Activated B cell treated with CpG ODN at 0.5 μM for 24 hours (primary cell): ENCODE measurements at regions not wholly inside any gene's neighbourhood (a gene's known extent, or its start where the extent isn't known, plus 50 kb on each side); places are given as distances from the start of the nearest gene placed in this dataset.

Experiments
- ATAC-seq: fragments of 200-7000 bp; cut with Tn5 transposase; one replicate; pipeline ENCODE4 v1.10.0; 2021; ENCODE audit warnings: low read depth, mild to moderate bottlenecking, moderate library complexity
- CTCF ChIA-PET: fragments of 350-600 bp; sonication (Branson Sonifier 250); formaldehyde crosslinking; loops from one replicate; lab custom pipeline; 2021; ENCODE audit warnings: antibody characterized with exemption; lab: Charles Lee
- POLR2A ChIA-PET: fragments of 350-600 bp; sonication (Branson Sonifier 250); formaldehyde crosslinking; loops from one replicate; lab custom pipeline; 2021; ENCODE audit warnings: antibody characterized with exemption; lab: Charles Lee
- DNase-seq: peaks from one replicate; pipeline ENCODE4 v3.0.0; 2022
- H3K27ac Mint-ChIP-seq: one replicate; pipeline ENCODE4 v1.8.0; 2020; ENCODE audit warnings: mixed read lengths
- H3K27me3 Mint-ChIP-seq: one replicate; pipeline ENCODE4 v1.8.0; 2021; ENCODE audit warnings: mixed read lengths
- H3K36me3 Mint-ChIP-seq: one replicate; pipeline ENCODE4 v1.8.0; 2021; ENCODE audit warnings: low read depth, mixed read lengths
- H3K4me1 Mint-ChIP-seq: one replicate; pipeline ENCODE4 v1.8.0; 2021; ENCODE audit warnings: mixed read lengths
- H3K4me3 Mint-ChIP-seq: one replicate; pipeline ENCODE4 v1.8.0; 2020; ENCODE audit warnings: mild to moderate bottlenecking, mixed read lengths
- H3K9me3 Mint-ChIP-seq: one replicate; pipeline ENCODE4 v1.8.0; 2020; ENCODE audit warnings: mixed read lengths
- CTCF ChIP-seq: fragments of 200-600 bp; IDR thresholded peaks from one replicate; pipeline ENCODE4 v1.8.0; 2022; ENCODE audit warnings: antibody characterized with exemption, mild to moderate bottlenecking
- intact Hi-C: fragments of 100-400 bp; cut with micrococcal nuclease; formaldehyde crosslinking; loops from one replicate; pipeline ENCODE4 v1.15.1; 2024

GRCh38 chr11:69982690-69983570, 95.2 kb upstream of the ANO1 start:
- Mint-ChIP-seq H3K4me3 (no peak overlapping the region), H3K27me3 (peaks cover 42% of the 10 kb centered on the region), H3K4me1 (peaks cover 10% of the 10 kb centered on the region), H3K36me3 (no peaks in the 10 kb centered on the region), H3K9me3 (no peaks in the 10 kb centered on the region), H3K27ac (no peak overlapping the region)
- CTCF ChIA-PET: no interaction called here
- no peak for DNase-seq
- intact Hi-C loops: no loop called here
- TF ChIP-seq CTCF: no peak
- POLR2A ChIA-PET: no interaction called here
- no peak for ATAC-seq

- H3K4me3 Mint-ChIP-seq: no peak overlapping the region
- ChIA-PET POLR2A (no interaction called here), CTCF (no interaction called here)
- intact Hi-C loops: no loop called here
- H3K27ac Mint-ChIP-seq: no peak overlapping the region
- DNase-seq (no peak), ATAC-seq (no peak)
- H3K4me1 Mint-ChIP-seq: peaks cover 10% of the 10 kb centered on the region
- H3K9me3 Mint-ChIP-seq: no peaks in the 10 kb centered on the region
- H3K36me3 Mint-ChIP-seq: no peaks in the 10 kb centered on the region
- H3K27me3 Mint-ChIP-seq: peaks cover 48% of the 10 kb centered on the region
- no peak for TF ChIP-seq CTCF
These were observed 94.6 kb upstream of the ANO1 start for GRCh38 chr11:69983571-69983877.

GRCh38 chr11:69983897-69984438, 94.1 kb upstream of the ANO1 start:
- intact Hi-C loops: no loop called here
- ChIA-PET POLR2A (no interaction called here), CTCF (no interaction called here)
- H3K9me3 Mint-ChIP-seq: no peaks in the 10 kb centered on the region
- no peak for TF ChIP-seq CTCF
- ATAC-seq: no peak
- H3K4me1 Mint-ChIP-seq: peaks cover 10% of the 10 kb centered on the region
- no peak for DNase-seq
- no peaks in the 10 kb centered on the region for H3K36me3 Mint-ChIP-seq
- H3K27me3 Mint-ChIP-seq: peaks cover 52% of the 10 kb centered on the region
- H3K27ac Mint-ChIP-seq: no peak overlapping the region
- H3K4me3 Mint-ChIP-seq: no peak overlapping the region

- no peak overlapping the region for H3K4me3 Mint-ChIP-seq
- H3K27me3 Mint-ChIP-seq: peaks cover 55% of the 10 kb centered on the region
- ATAC-seq (no peak), DNase-seq (no peak)
- no peaks in the 10 kb centered on the region for H3K9me3 Mint-ChIP-seq
- peaks cover 10% of the 10 kb centered on the region for H3K4me1 Mint-ChIP-seq
- ChIA-PET POLR2A (no interaction called here), CTCF (no interaction called here)
- intact Hi-C loops: no loop called here
- H3K36me3 Mint-ChIP-seq: no peaks in the 10 kb centered on the region
- no peak for TF ChIP-seq CTCF
- H3K27ac Mint-ChIP-seq: no peak overlapping the region
These were observed 93.5 kb upstream of the ANO1 start for GRCh38 chr11:69984457-69985261.

- Mint-ChIP-seq H3K4me1 (peaks cover 10% of the 10 kb centered on the region), H3K4me3 (no peak overlapping the region), H3K27me3 (peaks cover 55% of the 10 kb centered on the region), H3K9me3 (no peaks in the 10 kb centered on the region), H3K36me3 (no peaks in the 10 kb centered on the region), H3K27ac (no peak overlapping the region)
- ChIA-PET CTCF (no interaction called here), POLR2A (no interaction called here)
- no peak for TF ChIP-seq CTCF
- DNase-seq (no peak), ATAC-seq (no peak)
- intact Hi-C loops: no loop called here
These were observed 92.8 kb upstream of the ANO1 start for GRCh38 chr11:69985331-69985640.
